ENCODE measurements at regions not wholly inside any gene's neighbourhood (a gene's known extent, or its start where the extent isn't known, plus 50 kb on each side); places are given as distances from the start of the nearest gene placed in this dataset.
A peak's percentile ranks its signal among the peaks of the same experiment; 100 is the strongest.
"Not testable (repeated sequence)": the region's sequence is repeated elsewhere in the genome, so short reads cannot be mapped to it uniquely, and the experiment has no call there.

DNA sequence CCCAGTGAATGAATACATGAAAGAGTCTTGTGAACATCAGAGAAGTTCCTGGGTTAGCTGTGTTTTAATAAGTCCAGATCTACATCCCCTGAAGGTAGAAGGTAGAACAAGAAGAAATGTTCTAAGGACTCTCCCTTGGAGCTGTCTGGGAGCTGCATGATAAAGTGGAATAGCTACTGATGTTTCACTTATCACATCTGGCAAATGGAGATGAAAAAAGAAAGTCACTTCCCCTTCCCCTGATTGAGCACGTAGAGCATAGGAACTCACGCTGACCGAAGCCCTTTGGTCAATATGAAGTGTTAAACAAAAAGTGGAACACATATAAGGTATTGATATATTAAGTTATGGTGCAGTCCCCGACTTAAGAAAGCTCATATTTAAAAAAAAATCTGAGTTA is 53.2 kb upstream of the PARP1 start:
- no peak for DNase-seq

DNA sequence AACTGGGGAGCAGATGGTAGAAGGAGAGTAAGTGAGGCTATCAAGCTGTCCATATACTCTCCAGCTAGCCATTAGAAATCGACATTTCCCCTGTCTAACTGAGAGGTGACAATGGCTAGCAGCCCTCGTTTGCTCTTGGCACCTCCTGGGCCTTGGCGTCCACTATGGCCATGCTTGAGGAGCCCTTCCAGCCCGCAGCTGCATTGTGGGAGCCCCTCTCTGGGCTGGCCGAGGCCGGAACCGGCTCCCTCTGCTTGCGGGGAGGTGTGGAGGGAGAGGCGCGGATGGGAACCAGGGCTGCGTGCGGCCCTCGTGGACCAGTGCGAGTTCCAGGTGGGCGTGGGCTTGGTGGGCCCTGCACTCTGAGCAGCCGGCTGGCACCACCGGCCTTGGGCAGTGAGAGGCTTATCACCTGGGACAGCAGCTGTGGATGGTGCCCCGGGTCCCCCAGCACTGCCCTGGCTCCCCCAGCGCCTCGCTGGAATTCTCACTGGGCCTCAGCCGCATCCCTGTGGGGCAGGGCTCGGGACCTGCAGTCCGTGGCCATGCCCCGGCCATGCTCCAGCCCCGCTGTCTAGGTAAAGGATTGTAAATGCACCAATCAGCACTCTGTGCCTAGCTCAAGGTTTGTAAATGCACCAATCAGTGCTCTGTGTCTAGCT is 56.2 kb upstream of the PARP1 start:
- DNase-seq: no peak

DNA sequence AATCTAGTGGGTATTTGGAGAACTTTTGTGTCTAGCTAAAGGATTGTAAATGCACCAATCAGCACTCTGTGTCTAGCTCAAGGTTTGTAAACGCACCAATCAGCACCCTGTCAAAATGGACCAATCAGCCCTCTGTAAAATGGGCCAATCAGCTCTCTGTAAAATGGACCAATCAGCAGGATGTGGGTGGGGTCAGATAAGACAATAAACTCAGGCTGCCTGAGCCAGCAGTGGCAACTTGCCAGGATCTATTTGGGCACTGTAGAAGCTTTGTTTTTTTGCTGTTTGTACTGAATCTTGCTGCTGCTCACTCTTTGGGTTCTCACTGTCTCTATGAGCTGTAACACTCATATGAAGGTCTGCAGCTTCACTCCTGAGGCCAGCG is 56.7 kb upstream of the PARP1 start:
- not testable (repeated sequence) for DNase-seq

DNA sequence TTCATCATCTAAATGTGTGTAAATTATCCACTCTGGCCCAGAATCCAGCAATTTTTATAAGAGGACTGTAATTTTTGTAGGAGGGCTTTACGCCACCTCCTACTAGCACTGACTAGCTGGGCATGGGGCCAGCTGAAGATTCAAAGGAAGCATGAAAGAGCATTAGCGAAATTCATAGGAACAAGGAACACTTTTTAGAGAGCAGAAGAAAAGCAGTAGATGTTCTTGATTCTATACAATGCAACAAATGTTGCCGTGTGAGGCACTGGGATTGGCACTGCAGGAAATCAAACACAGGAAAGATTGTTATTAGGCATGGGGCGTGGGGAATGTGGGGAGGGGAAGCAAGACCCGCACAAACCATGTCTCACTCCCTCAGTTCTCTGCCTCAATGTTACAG is 58.4 kb upstream of the PARP1 start:
- peak; percentile 38 for DNase-seq

DNA sequence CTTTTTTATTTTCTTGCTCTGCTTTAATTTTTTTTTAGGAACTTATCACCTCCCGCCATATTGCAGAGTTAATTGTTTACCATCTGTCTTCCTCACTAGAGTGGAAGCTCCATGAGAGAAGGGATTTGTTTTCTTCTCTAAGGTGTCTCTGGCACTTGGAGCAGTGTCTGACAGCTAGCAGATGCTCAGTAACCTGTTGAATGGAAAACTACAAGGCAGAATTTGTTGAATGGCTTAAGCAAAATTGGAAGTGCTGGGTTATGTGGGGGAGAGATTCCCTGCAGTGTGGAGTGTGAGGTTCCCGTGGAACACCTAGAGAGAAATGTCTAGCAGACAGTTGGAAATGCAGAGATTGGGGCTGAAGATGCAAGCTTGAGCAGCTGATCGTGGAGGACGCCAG is 59.5 kb upstream of the PARP1 start:
- no peak for DNase-seq

DNA sequence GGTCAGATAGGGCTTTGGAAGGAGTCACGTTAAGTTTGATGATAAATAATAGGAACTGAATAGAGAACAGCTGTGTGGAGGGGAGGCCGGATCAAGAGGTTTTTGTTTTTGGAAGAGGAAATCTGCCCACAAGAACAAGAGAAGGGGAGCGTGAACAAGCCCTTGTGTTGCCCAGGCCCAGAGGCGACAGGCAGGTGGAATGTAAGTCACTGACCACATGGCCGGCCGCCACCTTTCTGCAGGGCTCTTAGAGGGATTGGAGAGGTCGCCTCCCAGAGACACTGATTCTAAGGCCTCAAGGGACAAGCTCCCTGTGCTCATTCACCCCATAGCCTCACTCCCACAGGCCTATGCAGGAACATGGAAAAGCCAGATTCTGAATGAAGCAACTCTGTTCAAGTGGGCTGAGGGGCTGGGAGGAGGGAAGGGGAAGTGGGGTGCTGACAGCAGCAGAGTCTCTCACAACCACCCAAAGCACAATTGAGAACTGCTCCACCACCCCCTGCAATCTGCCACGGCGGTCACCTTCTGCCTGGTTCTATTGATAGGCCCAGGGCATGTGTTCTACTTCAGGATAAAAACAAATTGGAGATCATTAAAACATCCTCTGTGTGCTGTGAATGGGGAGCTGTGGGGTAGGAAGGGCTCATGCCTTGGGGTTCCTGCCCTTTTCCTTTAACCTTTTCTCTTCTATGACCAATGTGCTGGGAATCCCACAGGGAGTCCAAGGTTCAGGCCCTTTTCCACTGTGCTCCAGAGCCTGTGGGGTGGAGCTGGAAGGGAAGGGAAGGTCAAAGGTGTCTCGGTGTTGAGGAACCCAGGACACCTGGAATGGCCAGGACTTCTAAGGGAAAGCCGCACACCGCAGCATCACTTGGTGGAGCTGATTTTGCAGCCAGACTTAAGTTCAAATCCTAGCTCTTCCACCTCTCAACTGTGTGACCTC is 63.3 kb upstream of the PARP1 start:
- DNase-seq: no peak

DNA sequence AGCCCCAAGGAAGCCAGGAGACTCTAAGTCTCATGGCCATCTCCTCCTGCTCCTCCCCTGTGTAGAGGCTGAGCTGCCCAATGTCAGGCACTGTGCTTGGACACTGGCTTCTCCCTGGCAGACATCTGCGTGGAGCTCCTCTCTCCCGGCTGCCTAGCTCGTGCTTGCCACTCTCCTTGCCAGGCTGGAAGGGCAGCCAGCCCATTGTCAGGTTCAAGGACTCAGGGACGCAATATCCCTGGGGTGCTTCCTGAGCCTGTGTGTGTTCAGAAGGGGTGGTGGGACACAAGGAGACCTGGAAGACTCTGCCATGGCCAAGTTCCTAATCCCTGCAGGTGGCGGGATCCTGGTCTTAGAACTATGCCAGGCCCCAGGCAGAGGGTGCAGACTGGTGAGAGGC is 65.4 kb upstream of the PARP1 start:
- no peak for DNase-seq

DNA sequence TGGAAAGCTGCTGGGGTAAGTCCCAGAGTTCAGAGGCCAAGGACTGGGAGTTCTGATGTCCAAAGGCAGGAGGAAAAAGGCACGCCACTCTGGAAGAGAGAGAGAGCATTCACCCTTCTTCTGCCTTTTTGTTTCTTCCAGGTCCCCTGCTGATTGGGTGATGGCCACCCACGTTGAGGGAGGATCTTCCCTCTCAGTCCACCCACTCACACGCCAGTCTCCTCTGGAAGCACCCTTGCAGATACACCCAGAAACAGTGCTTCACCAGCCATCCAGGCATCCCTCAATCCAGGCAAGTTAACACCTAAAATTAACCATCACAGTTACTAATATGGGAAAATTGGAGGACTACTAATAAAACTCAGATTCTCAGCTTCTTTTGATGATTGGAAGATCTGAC is 66.1 kb upstream of the PARP1 start:
- DNase-seq: no peak

DNA sequence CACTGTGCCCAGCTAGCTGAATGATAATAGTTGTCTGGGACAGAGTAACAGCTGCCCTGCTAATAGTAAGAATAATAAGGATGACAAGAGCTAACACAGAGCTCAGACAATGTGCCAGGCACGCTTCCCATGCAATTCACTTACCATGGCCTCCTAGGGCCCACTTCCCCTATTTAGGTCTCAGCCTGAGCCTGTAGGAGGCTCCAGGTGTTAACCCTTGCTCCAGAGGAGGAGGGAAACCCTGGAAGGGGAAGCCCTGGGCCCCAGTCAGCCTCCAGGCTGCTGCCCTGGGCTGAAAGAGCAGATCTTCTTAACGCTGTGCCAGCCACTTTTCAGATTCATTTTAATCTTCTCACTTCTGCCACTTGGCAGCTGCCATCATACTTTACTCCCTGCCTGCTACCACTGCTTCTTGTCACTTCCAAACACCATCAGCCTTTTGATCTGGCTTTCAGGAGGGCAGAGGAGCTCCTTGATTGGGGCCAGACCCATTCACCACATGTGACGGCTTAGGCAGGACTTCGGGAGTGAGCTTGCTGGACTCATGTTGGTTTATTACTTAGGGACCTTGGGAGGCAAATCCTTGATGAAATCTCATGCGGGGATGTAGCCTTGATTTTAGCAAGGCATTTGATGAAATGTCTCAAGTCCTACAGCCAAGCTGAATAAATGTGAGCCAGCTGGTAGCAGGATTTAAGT is 66.7 kb upstream of the PARP1 start:
- DNase-seq: no peak

DNA sequence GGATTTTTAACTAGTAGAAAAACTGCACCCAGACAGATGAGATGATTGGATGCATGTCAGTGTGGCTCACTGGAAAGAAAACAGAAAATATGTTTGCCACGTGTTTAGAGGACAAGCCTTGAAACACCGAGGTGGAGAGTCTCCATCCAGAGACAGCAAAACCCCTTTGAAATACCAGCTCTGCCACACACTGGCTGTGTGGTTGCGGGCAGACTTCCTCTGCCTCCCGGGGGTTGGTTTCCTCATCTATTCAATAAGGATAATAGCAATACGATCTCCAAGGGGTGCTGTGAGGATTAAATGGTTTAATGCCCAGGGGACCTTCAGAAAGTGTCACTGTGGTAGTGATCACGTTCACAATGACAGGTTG is 67.2 kb upstream of the PARP1 start:
- no peak for DNase-seq

DNA sequence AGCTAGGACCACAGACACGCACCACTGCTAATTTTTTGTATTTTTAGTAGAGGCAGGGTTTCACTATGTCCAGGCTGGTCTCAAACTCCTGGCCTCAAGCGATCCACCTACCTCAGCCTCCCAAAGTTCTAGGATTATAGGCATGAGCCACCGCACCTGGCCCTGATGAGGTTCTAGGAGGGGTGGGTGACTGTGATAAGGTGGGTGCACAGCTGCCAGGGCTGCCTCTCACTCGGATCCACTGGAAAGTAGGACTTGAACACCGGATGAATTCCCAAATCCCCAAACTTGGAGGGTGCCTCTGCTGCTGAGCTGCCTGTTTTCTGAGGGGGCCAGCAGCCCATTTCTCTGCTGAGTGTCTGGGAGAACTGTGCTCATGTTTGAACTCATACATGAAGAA is 68.2 kb upstream of the PARP1 start:
- no peak for DNase-seq

DNA sequence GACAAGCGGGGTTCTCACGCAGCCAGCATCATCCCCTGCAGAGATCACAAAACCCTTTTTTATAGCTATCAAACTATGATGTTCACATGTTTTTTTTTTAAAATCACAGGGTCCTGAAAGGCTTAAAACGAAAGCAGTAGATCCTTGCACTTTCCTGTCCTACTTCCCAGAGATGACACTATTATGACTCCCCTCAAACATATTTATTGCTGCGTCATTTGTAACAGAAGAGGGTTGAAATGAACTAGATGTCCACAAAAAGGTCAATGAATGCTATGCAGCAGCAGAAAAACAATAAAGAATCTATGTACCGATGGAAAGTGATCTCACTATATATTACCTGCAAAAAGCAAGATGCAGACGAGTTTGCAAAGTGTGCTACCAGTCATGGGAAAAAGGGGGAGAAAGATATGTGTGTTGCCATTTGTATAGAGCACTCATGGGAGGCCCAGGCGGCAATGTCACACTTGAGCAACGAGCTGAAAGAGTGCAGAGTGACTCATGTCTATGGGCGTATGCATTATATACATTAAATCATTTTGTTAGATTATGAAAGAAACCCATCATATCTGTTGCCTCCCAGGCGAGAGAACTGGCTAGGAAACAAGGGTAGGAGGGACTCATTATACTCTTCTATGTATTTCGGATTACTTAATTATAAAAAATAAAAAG is 68.9 kb upstream of the PARP1 start:
- no peak for DNase-seq

DNA sequence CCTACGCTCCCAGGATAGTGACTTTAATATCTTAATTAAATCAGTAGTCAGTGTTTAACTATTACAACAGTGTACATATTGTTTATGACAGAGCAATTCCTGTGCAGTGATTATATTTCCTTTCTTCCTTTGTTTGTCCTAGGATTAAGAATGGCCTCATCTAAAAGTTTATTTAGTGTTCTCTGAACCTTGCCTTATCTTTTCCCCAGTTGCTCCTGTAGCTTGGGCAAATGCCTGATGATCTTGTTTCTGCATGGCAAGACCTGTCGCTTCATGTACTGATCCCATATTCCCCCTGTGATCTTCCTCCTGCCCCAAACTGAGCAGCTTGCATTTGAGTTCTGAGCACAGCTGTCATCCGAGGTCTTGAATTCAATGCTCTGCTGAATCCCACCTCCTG is 69.1 kb upstream of the STUM start:
- DNase-seq: no peak

DNA sequence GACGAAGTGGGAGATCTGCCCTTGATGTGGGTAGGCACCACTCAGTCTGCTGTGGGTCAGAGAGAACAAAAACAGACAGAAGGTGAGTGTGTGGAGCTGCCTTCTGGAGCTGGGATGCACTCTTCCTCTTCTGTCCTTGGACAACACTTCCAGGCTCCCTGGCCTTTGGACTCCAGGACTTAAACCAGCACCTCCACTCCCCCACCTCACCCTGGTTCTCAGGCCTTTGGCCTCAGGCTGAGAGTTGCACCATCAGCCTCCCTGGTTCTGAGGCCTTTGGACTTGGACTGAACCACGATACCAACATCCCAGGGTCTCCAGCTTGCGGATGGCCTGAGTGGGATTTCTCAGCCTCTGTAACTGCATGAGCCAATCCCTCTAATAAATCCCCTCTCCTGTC is 68.1 kb upstream of the STUM start:
- DNase-seq: no peak

DNA sequence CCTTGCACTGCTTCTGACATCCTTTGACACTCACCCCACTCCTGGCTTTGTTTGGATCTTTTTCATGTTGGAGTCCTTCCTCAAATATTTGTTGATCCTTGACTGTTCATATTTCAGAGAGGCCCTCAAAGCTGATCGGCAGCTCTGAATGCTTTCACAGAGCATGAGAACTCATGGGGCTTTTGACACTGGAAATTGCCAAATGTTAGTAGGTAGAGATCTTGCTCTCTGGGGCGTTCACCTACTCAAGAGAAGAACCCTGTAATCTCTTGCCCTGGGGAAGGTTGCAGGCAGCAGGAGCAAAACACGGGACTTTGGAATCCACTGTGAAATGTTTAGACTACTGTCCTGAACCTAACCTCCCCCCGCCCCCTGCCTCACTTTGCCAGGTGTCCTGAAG is 67.4 kb upstream of the STUM start:
- DNase-seq: no peak

DNA sequence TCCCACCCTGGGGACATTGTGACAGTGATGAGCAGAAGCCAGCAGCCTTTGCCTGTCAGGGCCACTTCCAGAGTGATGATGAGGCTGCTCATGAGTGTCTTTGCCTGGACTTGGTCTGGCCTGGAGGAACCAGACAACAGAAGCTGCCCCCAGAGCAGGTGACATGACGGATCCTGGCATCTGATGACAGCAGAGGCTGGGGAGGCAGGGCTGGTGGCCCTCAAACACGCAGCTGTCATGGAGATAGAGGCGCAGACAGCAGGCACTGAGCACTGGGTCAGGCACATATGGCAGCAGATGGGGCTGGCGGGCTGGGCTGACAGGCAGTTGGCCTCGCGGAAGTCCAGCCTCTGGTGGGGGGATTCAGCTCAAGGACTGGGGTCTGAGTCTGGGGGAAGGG is 66.4 kb upstream of the STUM start:
- DNase-seq: peak; percentile 64

DNA sequence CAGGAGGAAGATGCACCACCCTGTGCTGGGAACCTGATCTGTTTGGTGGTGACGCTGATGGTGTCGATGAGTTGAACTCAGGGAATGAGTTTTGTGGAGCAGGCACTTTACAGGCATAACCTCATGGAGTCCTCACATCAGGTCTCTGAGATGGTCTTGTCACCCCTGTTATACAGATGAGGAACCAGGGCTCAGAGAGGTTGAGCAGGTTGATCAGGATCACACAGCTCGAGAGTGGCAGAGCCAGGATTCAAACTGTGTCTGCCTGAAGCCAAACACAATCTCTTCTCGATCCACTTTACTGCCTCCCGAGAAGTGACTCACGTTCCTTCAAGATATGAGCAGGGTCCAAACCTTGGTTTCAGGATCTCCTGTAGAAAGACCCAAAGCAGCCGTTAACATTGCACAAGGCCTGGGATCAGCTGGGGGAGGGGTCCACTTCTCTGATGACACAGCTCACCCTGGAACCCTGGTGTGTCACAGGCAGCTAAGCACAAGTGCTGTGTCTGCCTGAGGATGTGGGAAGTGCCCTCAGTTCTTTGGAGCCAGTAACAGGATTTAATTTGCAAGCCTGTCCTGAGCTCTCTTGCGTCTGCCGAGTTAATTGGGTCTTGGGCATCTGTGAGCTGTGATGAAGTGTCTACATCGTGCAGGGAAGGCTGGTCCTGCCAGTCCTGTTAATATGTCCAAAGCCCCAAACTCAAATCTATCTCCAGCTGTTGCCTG is 65.4 kb upstream of the STUM start:
- DNase-seq: no peak

DNA sequence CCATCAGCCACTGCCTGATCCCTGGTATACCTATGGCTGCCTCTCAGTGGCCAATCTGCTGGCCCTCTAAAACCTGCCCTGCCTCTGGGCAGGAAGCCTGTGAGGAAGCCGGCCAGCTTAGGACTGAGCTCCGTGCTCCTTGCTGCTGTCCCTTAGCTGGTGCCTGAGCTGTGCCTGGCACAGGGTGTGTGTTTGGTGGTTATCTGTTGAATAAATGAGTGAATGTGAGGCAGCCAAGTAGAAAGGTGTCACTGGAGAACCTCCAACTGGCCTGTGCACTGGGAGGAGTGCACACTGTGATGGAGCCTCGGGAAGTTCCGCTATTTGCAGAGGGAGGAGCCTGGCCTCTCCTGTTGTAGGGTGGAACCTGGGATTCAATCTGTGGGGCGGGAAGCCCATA is 63.4 kb upstream of the STUM start:
- DNase-seq: no peak

DNA sequence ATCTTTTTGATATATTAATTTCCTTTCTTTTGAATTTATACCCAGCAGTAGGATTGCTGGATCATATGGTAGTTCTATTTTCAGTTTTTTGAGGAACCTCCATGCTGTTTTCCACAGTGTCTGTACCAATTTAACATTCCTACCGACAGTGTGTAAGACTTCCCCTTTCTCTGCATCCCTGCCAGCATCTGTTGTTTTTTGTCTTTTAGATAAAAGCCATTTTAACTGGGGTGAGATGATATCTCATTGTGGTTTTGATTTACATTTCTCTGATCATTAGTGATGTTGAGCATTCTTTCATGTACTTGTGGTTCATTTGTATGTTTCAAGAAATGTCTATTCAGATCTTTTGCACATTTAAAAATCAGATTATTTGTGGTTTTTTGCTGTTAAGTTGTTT is 62.4 kb upstream of the STUM start:
- no peak for DNase-seq

DNA sequence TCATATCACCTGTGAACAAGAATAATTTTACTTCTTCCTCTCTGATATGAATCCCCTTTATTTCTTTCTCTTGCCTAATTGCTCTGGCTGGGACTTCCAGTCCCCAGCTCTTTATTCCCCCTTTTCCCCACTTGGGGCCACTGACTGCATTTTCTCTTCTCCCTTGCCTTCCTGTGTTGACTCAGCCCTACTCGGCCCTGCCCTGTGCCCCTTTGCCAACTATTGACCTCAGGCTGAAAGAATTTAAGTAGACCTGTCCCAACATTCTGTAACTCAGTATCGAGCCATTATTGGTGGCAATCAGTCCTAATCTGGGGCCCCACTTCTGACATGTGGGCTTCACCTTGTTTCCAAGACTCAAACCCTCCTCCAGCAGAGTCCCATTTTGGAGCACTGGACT is 60.6 kb upstream of the STUM start:
- no peak for DNase-seq

DNA sequence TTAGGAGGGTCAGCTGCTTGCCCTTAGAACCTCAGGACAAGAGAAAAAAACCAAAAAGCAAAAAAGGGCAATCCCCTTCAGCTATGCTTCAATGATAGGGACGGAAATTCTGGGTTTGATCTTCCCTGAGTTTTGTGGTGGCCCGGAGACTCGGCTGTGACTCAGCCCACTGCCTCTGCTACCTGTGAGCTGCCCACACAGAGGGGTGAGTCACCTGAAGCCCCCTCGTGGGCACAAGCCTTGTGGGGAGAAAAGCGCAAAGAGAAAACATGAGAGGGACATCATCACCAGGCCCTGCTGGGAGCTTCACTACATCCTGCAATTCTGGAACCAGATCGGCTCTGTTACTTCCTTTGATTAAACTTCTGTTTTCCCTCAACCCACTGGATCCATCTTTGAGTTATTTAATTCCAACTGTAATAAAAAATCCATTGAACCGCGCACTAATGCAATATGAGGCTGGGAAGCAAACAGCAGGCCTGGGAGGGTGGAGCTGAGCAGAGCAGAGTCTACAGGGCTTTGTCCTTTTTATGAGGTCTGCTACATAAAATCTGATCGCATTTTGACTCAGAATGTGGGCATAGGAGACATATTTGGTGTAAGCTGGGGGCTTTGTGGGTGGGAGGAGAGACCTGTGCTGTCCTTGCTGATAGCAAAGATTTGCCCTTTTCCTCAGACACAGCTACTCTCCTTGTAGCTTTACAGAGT is 58.7 kb upstream of the STUM start:
- DNase-seq: no peak

DNA sequence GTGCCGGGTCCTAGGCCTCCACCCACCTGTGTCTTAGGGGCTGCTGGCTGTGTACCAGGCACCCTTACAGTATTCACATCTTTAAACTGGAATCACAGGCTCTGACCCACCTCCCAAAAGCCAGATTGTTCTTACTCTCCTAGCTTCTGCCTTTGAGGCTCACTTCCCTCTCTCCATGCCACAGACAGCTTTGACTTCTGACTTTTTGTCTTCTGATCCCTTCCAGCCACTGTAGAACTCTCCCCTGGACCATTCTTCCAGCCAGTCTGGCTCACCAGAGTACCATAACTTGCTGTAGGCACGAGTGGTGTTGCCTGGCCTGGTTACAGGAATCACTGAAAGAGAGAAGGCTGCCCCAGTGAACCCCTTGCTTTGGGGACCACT is 58.1 kb upstream of the STUM start:
- DNase-seq: no peak

Measured in right hindlimb (tissue), 1 donor.